B cell (primary cell): ENCODE measurements at regions not wholly inside any gene's neighbourhood (a gene's known extent, or its start where the extent isn't known, plus 50 kb on each side); places are given as distances from the start of the nearest gene placed in this dataset.

Source experiments
- ATAC-seq: fragments of 200-7000 bp; cut with Tn5 transposase; one replicate; pipeline ENCODE4 v1.10.0; 2021; ENCODE audit warnings: low read depth, mild to moderate bottlenecking, moderate number of reproducible peaks, moderate library complexity
- CTCF ChIA-PET: fragments of 350-600 bp; sonication (Branson Sonifier 250); formaldehyde crosslinking; loops from one replicate; lab custom pipeline; 2021; ENCODE audit warnings: antibody characterized with exemption, inconsistent platforms; lab: Charles Lee
- POLR2A ChIA-PET: fragments of 350-600 bp; sonication (Branson Sonifier 250); formaldehyde crosslinking; loops from one replicate; lab custom pipeline; 2021; ENCODE audit warnings: antibody characterized with exemption; lab: Charles Lee
- DNase-seq: peaks from one replicate; pipeline ENCODE4 v3.0.0; 2013
- H2AFZ ChIP-seq: 2 replicates; pipeline ENCODE4 v1.6.1; 2012; ENCODE audit warnings: mild to moderate bottlenecking, low read depth, low read length; ENCODE audit not compliant: insufficient read depth, poor library complexity, severe bottlenecking
- H3K27ac ChIP-seq, 2 donors: 1 replicate in 1 of 2; 2 replicates in 1 of 2; pipeline ENCODE4 v1.5.1; 2012 to 2013; ENCODE audit warnings: low read length in 2 of 2, mild to moderate bottlenecking in 2 of 2, moderate library complexity in 1 of 2
- H3K27me3 ChIP-seq, 4 experiments: fragments of 200-600 bp in 1 of 4; sonication (generic) in 1 of 4; replicated peaks in 1 of 4; 1 replicate in 2 of 4; 2 replicates in 2 of 4; pipeline versions ENCODE4 v1.6.1 to v1.7.0; 2013 to 2016; ENCODE audit warnings: low read length in 3 of 4, mild to moderate bottlenecking in 2 of 4, mixed read lengths in 1 of 4, moderate library complexity in 1 of 4; ENCODE audit not compliant: insufficient read depth in 4 of 4, control insufficient read depth in 3 of 4; ENCODE audit errors: control extremely low read depth in 1 of 4
- H3K36me3 ChIP-seq, 2 experiments: replicated peaks in 1 of 2; 1 replicate in 1 of 2; 2 replicates in 1 of 2; pipeline versions ENCODE4 v1.6.1 to v1.7.1; 2013; ENCODE audit warnings: low read length in 1 of 2; ENCODE audit not compliant: insufficient read depth in 2 of 2, control insufficient read depth in 1 of 2; ENCODE audit errors: control extremely low read depth in 1 of 2, extremely low read depth in 1 of 2
- H3K4me1 ChIP-seq, 2 donors: fragments of 200-600 bp in 1 of 2; sonication (generic) in 1 of 2; 1 replicate in 1 of 2; 2 replicates in 1 of 2; pipeline versions ENCODE4 v1.5.1 to v1.6.1; 2013 to 2017; ENCODE audit warnings: low read length in 2 of 2; ENCODE audit not compliant: control insufficient read depth in 2 of 2, insufficient read depth in 2 of 2
- H3K4me2 ChIP-seq: replicated peaks from 2 replicates; pipeline ENCODE3; 2012; ENCODE audit warnings: mild to moderate bottlenecking, low read depth, low read length; ENCODE audit not compliant: poor library complexity, severe bottlenecking
- H3K4me3 ChIP-seq, 5 experiments: fragments of 200-600 bp in 1 of 5; sonication (generic) in 1 of 5; 1 replicate in 3 of 5; 2 replicates in 2 of 5; pipeline versions ENCODE4 v1.5.1 to v1.7.0; 2011 to 2016; ENCODE audit warnings: low read length in 4 of 5, mild to moderate bottlenecking in 4 of 5, low read depth in 2 of 5, control low read depth in 1 of 5, moderate library complexity in 1 of 5; ENCODE audit not compliant: insufficient read depth in 1 of 5; ENCODE audit errors: control extremely low read depth in 1 of 5, extremely low read depth in 1 of 5
- H3K79me2 ChIP-seq: fragments of 200-600 bp; sonication (generic); one replicate; pipeline ENCODE4 v1.6.0; 2016; ENCODE audit warnings: low read length; ENCODE audit not compliant: control insufficient read depth, insufficient read depth
- H3K9ac ChIP-seq: fragments of 200-600 bp; sonication (generic); 2 replicates; pipeline ENCODE4 v1.6.1; 2017; ENCODE audit warnings: mild to moderate bottlenecking, low read length, moderate library complexity
- H3K9me3 ChIP-seq, 3 donors: one replicate each; pipeline versions ENCODE4 v1.6.1 to v1.7.1; 2013; ENCODE audit warnings: low read length in 2 of 3; ENCODE audit not compliant: control insufficient read depth in 2 of 3, insufficient read depth in 1 of 3; ENCODE audit errors: control extremely low read depth in 1 of 3
- H4K20me1 ChIP-seq: 2 replicates; pipeline ENCODE4 v1.6.0; 2012; ENCODE audit warnings: mild to moderate bottlenecking, low read length; ENCODE audit not compliant: insufficient read depth, control insufficient read depth, poor library complexity, severe bottlenecking
- H3K27ac Mint-ChIP-seq: one replicate; pipeline ENCODE4 v1.8.0; 2021; ENCODE audit warnings: mixed read lengths
- H3K27me3 Mint-ChIP-seq: one replicate; pipeline ENCODE4 v1.8.0; 2021; ENCODE audit warnings: mixed read lengths
- H3K4me1 Mint-ChIP-seq: one replicate; pipeline ENCODE4 v1.8.0; 2021; ENCODE audit warnings: mixed read lengths
- H3K4me3 Mint-ChIP-seq: one replicate; pipeline ENCODE4 v1.8.0; 2021; ENCODE audit warnings: mixed read lengths
- H3K9me3 Mint-ChIP-seq: one replicate; pipeline ENCODE4 v1.8.0; 2022; ENCODE audit warnings: mixed read lengths; ENCODE audit not compliant: insufficient read depth
- CTCF ChIP-seq: fragments of 200-600 bp; IDR thresholded peaks from one replicate; pipeline ENCODE4 v1.8.0; 2022; ENCODE audit warnings: antibody characterized with exemption, mild to moderate bottlenecking
- EZH2 ChIP-seq: IDR thresholded peaks from 2 replicates; pipeline ENCODE4 v1.6.1; 2012; ENCODE audit warnings: borderline replicate concordance, low read depth, mild to moderate bottlenecking, moderate library complexity, low read length; ENCODE audit not compliant: insufficient read depth, poor library complexity, severe bottlenecking
- WGBS: methylation state at CpG from one replicate; pipeline ENCODE4 v1.1.5; 2013; ENCODE audit warnings: missing lambda C conversion rate; ENCODE audit not compliant: insufficient coverage; 5-methylcytosine and 5-hydroxymethylcytosine counted together
- intact Hi-C: fragments of 100-400 bp; cut with micrococcal nuclease; formaldehyde crosslinking; loops from one replicate; pipeline ENCODE4 v1.10.0; 2022

GRCh38 chr5:74028976-74029375 lies 403.0 kb downstream of the ARHGEF28 start:
- Histone ChIP-seq H3K79me2 (no peaks in the 10 kb centered on the region), H3K27me3 (peaks cover 0 to 3% (median 0%) of the 10 kb centered on the region in 4 experiments), H3K36me3 (no peaks in the 10 kb centered on the region), H4K20me1 (no peaks in the 10 kb centered on the region), H3K9ac (no peak overlapping the region), H3K27ac (no peak overlapping the region), H3K4me1 (no peaks in the 10 kb centered on the region), H2AFZ (no peak overlapping the region), H3K4me3 (no peak overlapping the region), H3K9me3 (no peaks in the 10 kb centered on the region), H3K4me2 (no peak overlapping the region)
- intact Hi-C loops = no loop called here
- POLR2A ChIA-PET = no interaction called here
- TF ChIP-seq CTCF (no peak), EZH2 (no peak)
- ATAC-seq = no peak
- peaks cover 25% of the 10 kb centered on the region for H3K27me3 Mint-ChIP-seq
- DNase-seq = no peak
- no peaks in the 10 kb centered on the region for H3K9me3 Mint-ChIP-seq
- H3K4me1 Mint-ChIP-seq = no peaks in the 10 kb centered on the region
- CTCF ChIA-PET = no interaction called here
- no peak overlapping the region for H3K27ac Mint-ChIP-seq
- 83% methylated on average over 1 of the region's 4 CpGs for WGBS
- no peak overlapping the region for H3K4me3 Mint-ChIP-seq

- no peak overlapping the region for H3K4me3 Mint-ChIP-seq
- DNase-seq (no peak), ATAC-seq (no peak)
- no peaks in the 10 kb centered on the region for H3K9me3 Mint-ChIP-seq
- no peak overlapping the region for H3K27ac Mint-ChIP-seq
- 80% methylated on average over 1 of the region's 3 CpGs for WGBS
- TF ChIP-seq EZH2 = no peak
- no peak for TF ChIP-seq CTCF
- CTCF ChIA-PET = no interaction called here
- Histone ChIP-seq H2AFZ (no peak overlapping the region), H3K79me2 (no peaks in the 10 kb centered on the region), H3K27ac (no peak overlapping the region), H3K4me3 (no peak overlapping the region), H3K27me3 (peaks cover 0 to 3% (median 0%) of the 10 kb centered on the region in 4 experiments), H3K9me3 (no peaks in the 10 kb centered on the region), H4K20me1 (no peaks in the 10 kb centered on the region), H3K36me3 (no peaks in the 10 kb centered on the region), H3K4me1 (no peaks in the 10 kb centered on the region), H3K9ac (no peak overlapping the region), H3K4me2 (no peak overlapping the region)
- intact Hi-C loops = no loop called here
- H3K27me3 Mint-ChIP-seq = peaks cover 30% of the 10 kb centered on the region
- POLR2A ChIA-PET = no interaction called here
- no peaks in the 10 kb centered on the region for H3K4me1 Mint-ChIP-seq
Observed at GRCh38 chr5:74028406-74028805, 402.4 kb downstream of the ARHGEF28 start.
